SK-N-MC (cell line): ENCODE measurements at regions not wholly inside any gene's neighbourhood (a gene's known extent, or its start where the extent isn't known, plus 50 kb on each side); places are given as distances from the start of the nearest gene placed in this dataset.
"Not testable (repeated sequence)": the region's sequence is repeated elsewhere in the genome, so short reads cannot be mapped to it uniquely, and the experiment has no call there.

Source experiments
- EZH2 ChIP-seq: fragments of 200-600 bp; sonication (generic); IDR thresholded peaks from one replicate; pipeline ENCODE4 v1.6.1; 2017; ENCODE audit warnings: antibody characterized with exemption
- POLR2AphosphoS5 ChIP-seq: IDR thresholded peaks from 2 replicates; pipeline ENCODE4 v1.6.1; 2012; ENCODE audit warnings: mild to moderate bottlenecking, low read depth, low read length, borderline replicate concordance

DNA sequence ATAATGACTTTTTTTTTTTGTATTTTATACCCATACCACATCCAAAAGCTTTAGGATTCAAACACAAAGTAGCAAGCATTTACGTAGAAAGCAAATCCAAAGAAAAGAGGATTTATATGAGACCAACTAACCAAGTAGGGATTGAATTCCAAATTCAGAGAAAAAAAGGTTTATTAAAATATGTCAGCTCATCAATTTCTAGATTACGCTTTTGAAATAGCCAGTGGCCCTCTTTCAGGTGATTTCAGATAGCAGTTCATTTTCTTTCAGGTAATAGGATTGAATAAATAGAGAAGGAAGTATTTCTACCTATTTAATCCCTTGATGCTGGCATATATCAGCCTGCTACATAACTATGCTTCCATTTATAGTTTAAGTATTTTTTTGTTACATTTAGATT lies 822.3 kb downstream of the PRIM2 start:
- not testable (repeated sequence) for TF ChIP-seq EZH2, POLR2AphosphoS5
